Astrocyte of the hippocampus (primary cell): ENCODE measurements at regions not wholly inside any gene's neighbourhood (a gene's known extent, or its start where the extent isn't known, plus 50 kb on each side); places are given as distances from the start of the nearest gene placed in this dataset.
"Not testable (repeated sequence)": the region's sequence is repeated elsewhere in the genome, so short reads cannot be mapped to it uniquely, and the experiment has no call there.

Source experiments
- DNase-seq: peaks from one replicate; pipeline ENCODE4 v3.0.0; 2011; ENCODE audit warnings: low read depth, low spot score

DNA sequence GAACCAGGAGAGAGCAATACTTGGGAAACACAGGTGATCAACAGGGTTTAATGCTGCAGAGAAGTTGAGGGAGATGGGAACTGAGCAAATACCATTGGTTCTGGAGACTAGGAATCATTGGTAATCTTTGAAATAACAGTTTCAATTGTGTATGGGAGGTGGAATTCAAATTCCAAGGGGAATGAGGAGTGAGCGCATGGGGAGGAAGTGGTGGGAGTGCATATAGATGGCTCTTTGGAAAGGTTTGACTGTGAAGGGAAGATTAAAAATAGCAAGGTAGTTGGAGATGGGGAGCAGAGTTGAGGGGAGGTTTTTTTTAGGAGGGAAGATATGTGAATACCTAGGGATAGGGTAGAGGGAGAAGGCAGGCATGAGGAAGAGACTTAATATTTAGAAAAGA, 51.1 kb upstream of the ROPN1 start:
- no peak for DNase-seq

DNA sequence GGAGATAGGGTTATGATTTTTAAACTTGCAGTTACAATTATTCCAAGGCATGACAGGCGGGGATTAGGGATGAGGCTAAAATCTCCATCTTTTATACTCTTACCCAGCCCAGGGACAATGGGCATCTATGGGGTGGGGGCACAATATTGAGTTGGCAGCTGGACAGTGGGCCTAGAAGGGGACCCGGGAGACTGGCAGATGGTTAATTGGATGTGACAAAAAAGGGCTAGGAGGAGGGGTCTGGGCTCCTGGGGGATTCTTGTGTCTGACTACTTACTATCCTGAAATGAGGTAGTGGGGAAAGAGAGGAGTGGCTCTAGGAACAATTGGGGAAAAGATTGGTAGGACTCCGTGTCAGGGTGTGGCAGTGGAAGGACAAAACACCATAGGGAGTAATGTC, 53.0 kb upstream of the ROPN1 start:
- no peak for DNase-seq

DNA sequence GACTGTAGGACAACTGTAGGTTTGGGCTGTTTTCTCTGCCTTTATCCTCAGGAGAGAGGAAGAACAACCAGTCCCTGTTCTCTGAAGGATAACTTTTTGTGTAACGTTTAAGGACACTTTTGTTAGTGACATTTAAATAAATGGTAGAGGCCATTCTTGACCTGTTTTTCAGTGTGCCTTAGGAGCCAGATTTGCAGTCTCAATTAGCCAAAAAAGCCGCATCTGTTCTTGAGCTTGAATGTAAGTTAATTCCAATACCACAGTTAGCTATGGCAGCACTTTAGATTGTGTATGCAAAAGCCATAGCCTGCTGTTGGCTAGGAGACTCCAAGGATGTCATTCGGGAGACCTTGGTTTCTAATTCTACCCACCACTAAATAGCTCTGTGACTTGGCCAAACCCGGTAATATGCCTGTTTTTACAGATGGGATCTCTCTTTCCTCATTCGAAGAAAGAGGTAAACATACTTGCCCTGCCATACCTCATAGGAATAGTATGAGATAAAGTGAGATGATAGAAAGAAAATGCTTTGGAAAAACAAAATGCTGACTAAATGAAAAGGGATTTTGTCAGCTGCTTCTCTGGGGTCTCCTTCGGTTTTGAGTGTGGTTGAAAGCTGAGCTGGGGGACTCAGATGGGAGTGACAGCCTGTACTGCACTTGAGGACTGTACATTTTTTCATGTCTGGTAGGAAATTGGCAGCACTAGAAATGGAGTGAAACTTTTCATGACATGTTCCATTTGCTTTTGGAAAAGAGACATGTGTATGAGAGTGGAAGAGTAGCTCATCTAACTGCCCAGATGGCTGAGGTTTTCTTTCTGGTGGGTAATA, 57.3 kb upstream of the ROPN1 start:
- no peak for DNase-seq

DNA sequence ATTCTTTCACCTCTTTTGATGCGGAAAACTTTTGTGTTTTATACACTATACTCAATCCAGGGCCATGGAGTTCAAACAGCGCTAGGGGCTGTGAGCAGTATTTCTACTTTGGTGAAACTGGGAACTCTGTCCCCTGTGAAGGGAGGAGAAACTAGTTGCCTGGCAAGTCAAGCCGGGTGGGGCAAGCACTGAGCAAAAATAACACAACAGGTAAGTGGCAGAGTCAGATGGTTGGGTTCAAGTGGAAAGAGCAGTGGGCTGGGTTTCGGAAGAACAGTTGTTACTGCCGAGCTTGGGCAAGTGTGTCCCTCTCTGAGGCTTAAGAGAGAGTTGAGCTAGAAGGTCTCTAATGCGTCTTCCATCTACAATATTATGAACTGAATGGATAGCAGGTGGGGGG, 59.7 kb upstream of the ROPN1 start:
- DNase-seq = no peak

DNA sequence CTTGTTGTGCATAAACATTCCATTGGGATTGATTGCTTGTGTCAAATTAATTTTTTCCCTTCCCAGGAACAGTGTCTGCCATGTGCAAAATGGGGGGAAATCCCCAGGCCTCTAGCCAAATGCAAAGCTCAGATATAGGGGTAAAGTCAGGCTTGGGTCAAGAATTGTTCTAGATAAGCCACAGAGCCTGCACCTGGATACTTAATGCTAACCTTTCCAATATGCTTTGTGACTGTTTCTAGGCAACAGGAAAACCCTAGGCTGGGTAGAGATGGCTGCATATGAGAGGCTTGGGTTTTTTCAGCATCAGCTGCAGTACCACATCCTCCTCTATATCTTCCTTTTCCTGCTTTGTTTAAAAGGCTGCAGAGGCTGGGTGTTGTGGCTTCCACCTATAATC, 61.9 kb upstream of the ROPN1 start:
- DNase-seq = peak; percentile 27

DNA sequence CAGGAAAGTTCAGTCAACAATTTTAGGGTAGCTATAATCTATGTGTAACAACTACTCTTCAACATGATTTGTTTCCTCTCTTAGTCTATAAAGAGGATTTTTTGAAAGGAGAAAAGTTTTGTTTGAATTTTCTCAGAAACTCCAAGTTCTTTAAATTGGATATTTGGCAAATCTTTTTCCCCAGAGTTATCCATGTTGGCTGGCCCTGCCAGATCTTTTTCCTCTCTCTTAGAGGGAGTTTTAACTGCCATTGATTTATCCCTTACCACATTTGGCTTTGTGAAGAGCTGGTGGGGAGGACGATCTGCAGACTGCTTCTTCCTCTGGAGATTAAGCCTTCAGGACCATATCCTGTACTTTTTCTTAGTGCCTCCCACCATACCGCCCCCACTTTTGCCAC, 64.9 kb upstream of the ROPN1 start:
- DNase-seq = no peak

DNA sequence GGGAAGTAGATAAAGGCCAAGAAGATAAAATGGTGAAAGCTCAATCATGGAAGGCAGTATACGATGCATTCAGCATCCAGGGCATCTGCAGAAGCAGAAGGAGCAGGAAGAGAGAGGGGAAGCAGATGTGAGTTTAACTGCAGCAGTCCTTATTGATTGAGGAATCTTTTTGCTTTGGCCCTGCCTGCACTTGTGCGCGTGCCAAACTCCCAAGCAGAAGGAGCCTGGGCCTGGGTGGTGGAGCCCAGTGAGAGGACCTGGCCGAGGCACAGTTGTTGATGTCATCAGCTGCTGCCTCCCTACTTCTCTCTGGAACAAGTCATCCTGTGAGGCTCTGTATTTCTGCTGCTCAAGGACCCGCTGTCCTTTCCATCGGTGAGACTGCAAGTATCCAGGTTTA, 65.5 kb upstream of the ROPN1 start:
- no peak for DNase-seq

DNA sequence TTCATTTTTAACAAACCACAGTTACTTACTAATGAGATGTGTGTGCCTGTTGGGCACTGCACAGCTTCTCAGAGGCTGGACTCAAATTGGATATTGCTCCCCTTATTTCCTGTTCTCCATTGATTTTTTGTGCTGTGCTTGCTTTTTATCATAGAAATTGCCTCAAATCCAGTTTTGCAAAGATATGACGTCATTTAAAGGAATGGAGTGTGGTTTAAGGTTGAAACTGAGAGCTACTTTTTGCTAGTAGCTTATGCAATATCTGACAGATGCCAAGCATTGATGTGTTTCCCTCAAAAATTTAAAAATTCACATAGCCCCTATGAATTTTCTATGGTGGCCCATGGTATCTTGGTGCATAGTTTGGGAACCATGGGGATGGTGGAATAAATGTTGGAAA, 67.7 kb upstream of the ROPN1 start:
- DNase-seq = peak; percentile 47

DNA sequence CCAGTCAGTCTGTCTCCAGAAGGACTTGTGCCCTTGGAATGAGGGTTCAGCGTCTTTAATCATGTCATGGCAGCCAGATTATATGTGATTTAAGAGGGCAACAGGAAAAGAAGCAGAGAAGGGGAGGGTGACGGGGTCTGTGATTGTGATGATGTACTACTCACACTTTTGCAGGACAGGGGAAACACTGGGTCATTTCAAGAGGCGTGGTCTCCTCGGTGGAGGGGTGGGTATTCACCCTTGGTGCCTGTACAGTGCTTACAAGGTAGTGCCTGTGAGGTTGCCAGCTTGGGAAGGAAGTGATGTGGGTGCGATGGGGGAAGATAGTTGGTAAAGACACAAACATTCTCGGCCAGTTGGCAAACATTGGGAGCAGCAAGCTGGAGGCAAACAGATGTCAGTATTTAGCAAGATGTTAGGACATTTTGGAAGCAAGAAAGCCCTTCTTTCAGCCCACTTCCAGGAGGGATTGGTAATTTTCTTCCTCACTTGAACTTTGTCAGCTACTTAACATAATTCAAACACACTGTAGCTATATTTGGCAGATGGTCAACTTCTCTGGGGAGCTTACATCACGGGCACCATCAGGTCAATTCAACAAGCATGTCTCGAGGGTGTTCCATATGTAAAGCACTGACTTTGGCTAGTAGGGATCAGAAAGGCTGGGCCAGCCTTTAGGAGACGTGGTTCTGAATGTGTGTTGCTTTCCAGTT, 71.4 kb upstream of the ROPN1 start:
- DNase-seq = peak; percentile 65

DNA sequence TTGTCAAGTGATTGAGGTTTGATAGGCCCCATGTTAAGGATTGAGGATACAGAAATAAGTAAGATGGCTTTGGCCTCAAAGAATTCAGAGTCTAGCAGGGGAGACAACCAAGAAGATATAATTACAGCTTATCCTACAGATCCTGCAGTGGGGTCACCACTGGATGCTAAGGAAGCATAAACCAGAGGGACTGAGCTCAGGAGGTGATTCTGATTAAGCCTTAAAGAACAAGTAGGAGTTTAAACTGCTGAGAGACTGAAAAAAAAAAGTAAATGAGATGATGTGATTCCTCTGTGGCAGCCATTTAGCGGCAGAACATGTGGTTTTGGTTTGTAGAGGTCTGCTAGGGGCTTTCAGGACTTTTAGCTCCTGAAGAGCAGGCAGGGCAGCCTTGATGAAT, 72.1 kb upstream of the ROPN1 start:
- DNase-seq = no peak

DNA sequence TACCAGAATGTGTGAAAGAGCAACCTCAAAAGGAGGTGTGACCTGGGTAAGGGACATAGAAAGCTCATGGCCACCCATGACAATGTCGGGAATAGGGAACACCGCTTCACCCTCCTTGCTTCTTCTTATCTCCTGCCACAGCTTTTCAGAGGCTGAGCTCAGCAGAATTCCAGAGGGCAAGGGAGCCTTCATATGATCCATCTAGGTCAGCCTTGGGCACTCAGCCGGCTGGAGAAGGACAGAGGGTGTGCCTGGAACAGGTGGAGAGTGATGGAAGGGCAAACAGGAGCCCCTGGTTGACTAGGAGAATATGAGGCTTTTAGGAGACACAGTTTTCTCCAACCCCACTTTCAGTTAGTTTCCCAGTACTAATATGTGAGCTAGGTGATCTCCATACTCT, 74.6 kb upstream of the ROPN1 start:
- not testable (repeated sequence) for DNase-seq

DNA sequence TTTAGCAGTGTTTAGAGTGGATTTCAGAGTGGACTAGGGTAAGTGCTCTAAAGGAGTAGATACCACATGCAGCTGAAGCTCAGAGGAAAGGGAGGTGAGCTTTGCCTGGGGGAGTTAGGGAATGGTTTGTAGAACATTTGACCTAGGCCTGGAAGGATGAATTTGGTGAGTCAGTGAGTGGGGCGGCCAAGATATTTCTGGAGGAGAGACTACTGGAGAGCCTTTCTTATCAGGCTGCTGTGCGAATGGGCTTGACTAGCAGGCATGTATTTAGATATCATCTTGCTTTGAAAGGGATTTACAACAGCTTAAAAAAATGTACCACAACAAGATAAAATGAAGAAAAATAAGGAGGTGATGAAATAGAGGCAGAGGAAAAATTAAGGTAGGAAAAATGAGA, 77.8 kb upstream of the ROPN1 start:
- not testable (repeated sequence) for DNase-seq

DNA sequence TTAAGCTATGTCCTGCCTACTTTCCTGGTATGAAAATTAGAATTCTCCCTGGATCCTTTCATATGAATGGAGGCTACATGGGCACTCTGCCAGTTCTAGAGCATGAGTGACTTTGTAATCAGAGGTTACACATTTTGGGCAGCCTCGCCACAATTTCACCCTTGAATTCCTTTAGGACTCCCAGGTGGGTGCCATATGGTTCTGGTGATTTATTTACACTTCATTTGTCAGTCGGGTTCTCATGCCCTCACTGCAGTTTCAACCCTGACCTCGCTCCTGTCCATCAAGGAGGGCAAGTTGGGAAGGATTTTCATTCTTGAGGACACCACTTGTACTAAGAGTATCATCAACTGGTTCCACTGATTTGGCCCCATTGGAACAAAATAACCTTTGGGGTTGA, 83.2 kb upstream of the ROPN1 start:
- not testable (repeated sequence) for DNase-seq

DNA sequence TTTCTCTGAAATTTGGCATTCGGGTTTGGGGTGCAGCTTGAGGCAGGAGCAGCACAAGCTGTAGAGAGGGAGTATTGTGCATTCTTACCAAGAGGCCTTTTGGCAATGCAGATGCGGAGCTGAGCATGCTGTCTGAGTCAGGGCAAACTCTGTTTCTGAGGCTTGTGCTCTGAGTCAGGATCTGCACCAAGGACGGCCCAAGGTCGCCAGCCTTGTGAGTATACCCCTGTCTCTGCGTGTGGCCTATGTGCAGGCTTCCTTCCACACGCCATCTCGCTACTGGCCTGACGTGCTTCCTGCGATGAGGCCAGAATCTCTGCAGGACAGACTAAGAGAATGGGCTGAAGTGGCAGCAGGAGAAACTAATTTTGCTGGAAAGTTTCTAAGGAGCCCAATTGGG, 83.8 kb upstream of the ROPN1 start:
- DNase-seq = peak; percentile 27

DNA sequence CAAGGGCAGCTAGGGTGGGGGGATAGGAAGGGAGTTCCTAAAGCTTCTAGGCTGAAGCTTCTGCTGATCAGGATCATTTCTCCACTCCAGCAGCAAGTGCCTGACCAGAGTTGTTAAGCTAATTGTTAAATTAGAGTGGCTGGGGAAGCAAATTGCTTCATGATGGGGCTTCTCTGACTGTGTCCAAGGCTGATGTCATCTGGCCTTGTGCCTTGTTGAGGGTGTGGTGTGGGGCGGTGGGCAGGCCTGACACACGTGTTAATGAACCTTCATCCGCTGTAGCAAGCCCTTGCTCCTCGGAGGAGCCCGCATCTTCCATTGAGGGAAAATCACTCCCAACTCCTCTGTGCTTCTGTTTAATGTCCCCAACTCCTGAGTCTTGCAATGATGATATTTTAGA, 84.3 kb upstream of the ROPN1 start:
- DNase-seq = no peak

DNA sequence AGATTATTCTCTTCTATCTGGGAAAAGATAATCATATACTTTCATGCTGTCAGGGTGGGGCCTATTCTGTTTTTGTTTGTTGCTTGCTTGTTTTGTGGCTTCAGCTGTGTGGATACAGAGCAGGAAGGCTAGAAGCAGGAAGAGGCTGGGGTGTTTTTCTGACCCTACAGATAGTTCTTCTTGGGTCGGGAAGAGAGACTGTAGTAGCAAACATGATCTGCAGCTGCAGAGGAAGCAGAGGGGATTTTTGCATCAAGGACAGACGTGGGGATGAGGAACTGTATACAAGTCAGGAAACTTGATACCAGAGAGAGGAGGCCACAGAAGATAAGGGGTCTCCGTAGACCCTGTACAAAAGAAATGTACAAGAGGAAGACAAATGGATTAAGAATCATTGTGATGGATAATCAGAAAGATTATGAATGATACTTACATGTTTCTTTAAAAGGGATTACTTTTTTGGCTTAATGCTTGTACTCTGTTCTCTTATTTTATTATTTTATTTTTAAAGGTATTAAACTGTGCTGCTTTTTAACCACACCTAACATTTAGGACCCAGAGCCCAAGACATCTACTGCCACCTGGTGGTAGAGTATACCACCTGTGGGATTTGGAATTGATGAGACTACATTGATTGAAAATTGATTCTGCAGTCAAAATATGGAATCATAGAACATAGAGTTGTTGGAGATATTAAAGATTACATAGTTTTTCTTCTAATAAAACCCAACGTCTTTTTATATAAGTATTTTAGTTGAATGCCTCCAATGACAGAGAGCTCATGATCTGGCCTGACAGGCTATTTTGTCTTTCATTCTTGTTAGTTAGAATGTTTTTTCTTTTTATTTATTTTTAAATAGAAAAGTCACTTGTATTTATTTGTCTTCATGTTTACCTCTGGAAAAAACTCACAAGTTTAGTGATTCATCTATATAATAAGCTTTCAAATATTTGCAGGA, 87.3 kb upstream of the ROPN1 start:
- peak; percentile 45 for DNase-seq

DNA sequence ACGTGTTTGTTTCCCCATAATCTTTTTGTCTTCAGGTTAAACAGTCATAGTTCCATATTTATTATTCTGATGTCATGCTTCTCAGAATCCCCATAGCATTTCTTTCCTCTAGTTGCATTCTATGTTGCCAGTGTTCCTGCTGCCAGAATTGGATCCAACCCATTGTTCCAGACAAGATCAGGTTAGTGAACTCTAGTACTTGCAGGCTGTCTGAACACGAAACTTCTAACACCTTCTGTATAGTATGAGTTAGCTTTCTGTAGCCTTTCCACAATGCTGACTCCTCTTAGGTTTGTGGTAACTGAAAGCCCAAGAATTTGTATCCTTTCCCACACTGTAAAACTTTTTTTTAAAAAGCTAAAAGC, 88.0 kb upstream of the ROPN1 start:
- peak; percentile 33 for DNase-seq

DNA sequence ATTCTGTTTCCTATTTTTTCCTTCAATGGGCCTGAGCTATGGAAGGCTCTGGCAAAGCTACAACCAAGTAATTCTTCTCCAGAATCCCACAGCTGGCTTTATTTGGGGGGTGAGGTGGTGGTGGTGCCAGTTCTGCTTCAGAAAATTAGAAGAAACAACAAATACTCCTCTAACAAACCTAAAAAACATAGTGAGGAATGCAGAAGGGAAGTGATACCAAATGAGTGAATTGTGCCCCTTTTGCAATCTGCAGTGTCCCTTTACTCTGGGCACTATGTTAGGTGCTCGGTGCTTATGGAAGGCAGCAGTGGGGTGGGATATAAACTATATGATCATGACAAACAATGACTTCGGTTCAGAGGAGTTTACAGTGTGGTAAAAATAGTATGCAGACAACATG, 90.4 kb upstream of the ROPN1 start:
- DNase-seq = no peak

DNA sequence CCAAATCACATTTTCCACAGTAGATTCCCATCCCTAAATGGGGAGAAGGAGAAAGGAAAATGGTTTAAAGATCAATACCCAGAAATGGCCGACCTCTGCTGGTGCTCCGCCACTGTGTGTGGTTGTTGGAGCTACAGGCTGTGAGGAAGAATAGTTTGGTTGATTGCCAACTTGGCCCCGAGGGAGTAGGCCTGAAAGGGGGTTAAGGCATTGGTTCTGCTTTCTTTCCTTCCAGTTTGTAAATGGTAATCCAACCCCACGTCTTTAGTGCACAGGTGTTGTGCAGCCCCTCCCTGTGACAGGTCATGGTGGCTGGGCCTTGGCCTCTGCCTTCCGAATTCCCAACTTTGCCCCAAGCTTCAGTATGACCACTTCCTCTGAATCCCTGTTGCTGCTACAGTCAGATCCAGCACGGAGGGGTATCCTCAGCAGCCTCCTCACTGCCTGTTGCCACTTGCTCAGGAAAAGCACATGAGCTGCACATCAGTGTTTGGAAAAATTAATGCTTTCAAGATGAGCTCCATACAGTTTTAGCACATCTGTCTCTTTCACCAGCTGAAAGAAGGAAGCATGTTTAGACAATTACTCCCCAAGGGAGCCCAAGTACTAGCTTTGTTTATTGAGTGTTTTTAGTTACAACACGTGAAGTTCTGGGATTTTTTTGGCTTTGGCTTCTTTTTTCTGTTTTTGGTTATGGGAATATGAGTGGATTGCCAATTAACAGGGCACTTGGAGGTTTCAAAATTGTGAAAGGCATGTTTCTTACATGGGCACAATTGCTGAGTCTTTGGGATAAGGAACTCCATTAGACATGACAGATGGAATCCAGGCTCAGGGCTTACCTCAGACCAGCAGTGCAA, 92.3 kb upstream of the ROPN1 start:
- no peak for DNase-seq

DNA sequence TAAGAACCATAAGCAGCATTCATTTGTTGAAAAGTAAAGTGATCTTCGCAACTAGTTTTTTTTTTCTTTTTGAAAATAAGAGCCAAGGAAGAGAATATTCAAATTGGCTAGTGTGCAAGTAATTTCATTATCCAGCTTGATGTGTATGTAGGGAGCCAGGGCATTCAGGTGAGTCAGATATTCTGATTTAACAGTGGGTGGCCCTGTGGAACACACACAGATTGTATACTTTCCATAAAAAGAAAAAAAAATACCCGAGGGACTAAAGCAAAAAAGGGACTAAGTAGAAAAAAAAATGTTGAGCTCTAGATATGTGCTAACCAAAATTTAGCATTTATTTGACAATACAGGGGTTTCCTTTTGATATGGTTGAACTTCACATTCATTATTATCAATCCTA, 96.9 kb upstream of the ROPN1 start:
- DNase-seq = no peak

DNA sequence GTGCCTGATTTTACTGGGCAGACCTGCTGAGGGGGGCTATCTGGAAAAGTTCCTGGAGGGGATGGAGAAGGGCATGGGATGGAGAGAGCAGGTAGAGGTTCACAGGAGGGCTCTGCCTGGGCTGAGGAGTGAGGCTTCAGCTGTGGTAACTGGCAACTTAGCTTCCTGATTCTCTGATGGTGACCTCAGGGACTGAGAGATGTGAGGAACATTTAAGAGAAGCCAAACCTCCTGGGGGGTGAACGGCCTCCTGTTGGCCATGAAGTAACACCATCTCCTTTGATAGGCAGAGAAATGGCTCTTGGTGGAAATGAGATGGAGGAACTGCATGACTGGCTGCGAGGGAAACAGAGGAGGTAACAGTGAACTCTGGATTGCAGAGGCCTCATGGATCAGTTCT, 97.3 kb upstream of the ROPN1 start:
- no peak for DNase-seq
